Uterus (tissue), 2 donors: ENCODE measurements at regions not wholly inside any gene's neighbourhood (a gene's known extent, or its start where the extent isn't known, plus 50 kb on each side); places are given as distances from the start of the nearest gene placed in this dataset.

ENCODE experiments used
- CTCF ChIP-seq, 4 experiments: fragments of 200-600 bp in 2 of 4; fragments of 450-650 bp in 2 of 4; sonication (generic) in 2 of 4; IDR thresholded peaks; one replicate each; pipeline ENCODE4 v1.5.1; 2016 to 2019; ENCODE audit warnings: antibody characterized with exemption in 4 of 4, mild to moderate bottlenecking in 2 of 4, moderate library complexity in 1 of 4
- POLR2A ChIP-seq, 2 donors: fragments of 450-650 bp; IDR thresholded peaks; one replicate each; pipeline ENCODE4 v1.6.1; 2016; ENCODE audit warnings: antibody characterized with exemption in 2 of 2, mild to moderate bottlenecking in 1 of 2, moderate library complexity in 1 of 2

- TF ChIP-seq POLR2A (IDR thresholded peaks at IDR 0.05) (no peak), CTCF (IDR thresholded peaks at IDR 0.05) (no peak)
Observed at GRCh38 chr14:51481643-51482042, 170.1 kb upstream of the FRMD6 start.
